GM21390 (cell line): ENCODE measurements at regions not wholly inside any gene's neighbourhood (a gene's known extent, or its start where the extent isn't known, plus 50 kb on each side); places are given as distances from the start of the nearest gene placed in this dataset.
"Not testable (repeated sequence)": the region's sequence is repeated elsewhere in the genome, so short reads cannot be mapped to it uniquely, and the experiment has no call there.

ENCODE experiments used
- ATAC-seq: cut with Tn5 transposase; IDR thresholded peaks from one replicate; pipeline ENCODE4 v1.9.1; 2021; ENCODE audit not compliant: unreplicated experiment

- ATAC-seq, result no peak
Measured at GRCh38 chr12:11446372-11446771, 51.0 kb upstream of the PRB2 start.

GRCh38 chr12:11457996-11458645 is 62.8 kb upstream of the PRB2 start:
- no peak for ATAC-seq

GRCh38 chr12:11460343-11461023 is 65.1 kb upstream of the PRB2 start:
- no peak for ATAC-seq

GRCh38 chr12:11461433-11461832 is 66.1 kb upstream of the PRB2 start:
- ATAC-seq, result no peak

- no peak for ATAC-seq
Measured at GRCh38 chr12:11477110-11477509, 81.7 kb upstream of the PRB2 start.

DNA sequence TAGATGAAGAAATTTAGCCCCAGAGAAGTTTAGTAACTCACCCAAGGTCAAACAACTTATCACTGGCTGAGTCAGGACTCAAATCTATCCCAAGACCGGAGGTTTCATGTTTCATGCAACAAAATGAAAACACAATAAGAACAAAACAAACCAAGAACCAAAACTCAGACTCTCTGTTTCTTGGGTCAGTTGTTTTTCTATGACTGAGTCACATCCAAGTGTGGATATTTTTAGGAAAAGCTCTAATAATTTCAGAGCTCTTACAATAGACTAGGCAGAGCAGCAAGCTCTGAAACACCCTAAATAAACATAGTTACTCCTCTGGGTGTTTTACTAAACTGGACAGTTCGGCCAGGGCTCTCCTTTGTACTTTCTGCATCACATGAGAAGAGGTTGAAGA is 87.6 kb upstream of the PRB2 start:
- no peak for ATAC-seq

GRCh38 chr12:11486623-11487444 is 91.5 kb upstream of the PRB2 start:
- peak; percentile 90 for ATAC-seq

- no peak for ATAC-seq
Measured at GRCh38 chr12:11496157-11496851, 100.9 kb upstream of the PRB2 start.

GRCh38 chr12:11497438-11497837 is 102.1 kb upstream of the PRB2 start:
- ATAC-seq, result no peak

DNA sequence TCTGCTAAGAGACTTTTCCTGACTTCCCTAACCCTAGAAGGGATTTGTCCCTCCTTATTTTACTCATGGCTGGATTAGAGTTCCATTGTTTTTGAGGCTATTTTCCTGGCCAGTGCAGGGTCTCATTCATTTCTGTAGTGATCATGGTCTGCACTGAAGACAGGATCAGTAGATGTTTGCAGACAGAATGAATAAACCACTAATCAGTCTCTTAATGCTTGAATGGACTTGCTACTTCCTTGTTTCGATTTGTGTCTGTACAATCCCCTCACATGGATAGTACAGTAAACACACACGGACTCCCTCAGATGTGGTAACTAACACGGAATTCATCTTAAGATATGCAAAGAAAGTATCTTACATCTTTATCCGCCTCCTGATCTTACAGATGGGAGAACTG is 102.6 kb upstream of the PRB2 start:
- ATAC-seq, result peak; percentile 65

DNA sequence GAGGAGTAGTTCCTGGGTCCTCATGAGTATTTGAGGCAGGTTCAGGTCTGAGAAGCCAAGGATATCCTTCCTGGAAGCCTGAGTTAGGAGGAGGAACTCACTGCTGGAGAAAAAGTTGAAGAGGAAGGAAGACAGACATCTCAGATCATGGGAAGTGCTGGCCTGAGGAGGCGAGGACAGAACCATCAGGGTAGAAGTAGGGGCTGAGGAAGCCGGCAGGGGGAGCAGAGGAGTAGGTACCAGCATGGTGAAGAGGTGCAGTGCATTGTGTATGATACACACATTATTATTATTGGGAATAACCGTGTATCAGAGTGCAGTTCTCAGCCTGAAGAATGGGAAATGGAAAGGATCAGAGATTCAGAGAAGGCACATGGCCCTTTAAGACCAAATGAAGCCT is 103.2 kb upstream of the PRB2 start:
- not testable (repeated sequence) for ATAC-seq

DNA sequence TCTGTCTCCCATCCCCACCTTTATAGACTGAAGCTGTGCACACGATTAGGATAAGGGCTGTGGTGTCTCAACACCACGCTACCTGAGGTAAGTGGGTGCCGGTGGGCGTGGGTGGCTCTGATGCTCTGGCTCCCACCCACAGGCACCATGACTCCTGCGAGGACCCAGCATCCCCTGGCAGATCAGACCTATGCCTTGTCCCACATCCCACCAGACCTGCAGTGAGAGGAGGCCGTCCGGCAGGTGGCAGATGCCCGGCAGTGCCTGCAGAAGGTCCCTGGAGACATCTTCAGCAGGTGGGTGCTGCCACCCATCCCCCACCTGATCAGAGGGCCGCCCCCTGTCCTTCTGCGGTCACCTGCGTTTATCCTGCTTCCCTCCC is 104.4 kb upstream of the PRB2 start:
- no peak for ATAC-seq

DNA sequence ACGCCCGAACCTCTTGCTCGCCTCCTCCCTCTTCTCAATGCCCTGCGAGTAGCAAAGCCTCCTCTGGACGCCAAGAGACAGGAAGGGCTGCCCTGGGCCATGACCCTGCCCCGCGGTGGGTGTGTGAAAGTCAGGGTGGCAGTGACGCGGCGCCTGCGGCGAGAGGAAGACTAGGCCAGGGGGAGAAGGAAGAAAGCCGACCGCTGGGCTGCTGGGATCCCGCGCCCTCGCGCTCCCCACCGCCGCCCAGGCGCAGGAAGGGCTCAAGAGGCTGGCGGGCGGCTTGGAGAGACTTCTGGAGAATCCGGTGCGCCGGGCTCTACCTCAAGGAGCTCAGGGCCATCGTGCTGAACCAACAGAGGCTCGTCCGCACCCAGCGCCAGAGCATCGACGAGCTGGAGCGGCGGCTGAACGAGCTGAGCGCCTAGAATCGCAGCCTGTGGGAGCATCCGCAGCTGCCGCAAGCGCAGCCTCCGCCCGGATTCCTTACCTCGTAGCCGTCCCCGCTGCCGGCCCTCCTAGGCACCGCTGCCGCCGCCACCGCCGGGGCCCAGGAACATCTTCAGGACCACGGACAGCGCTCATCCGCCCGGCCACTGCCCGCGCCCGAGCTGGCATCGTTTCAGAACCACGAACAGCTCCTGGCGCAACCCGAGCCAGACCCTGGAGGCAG is 105.0 kb upstream of the PRB2 start:
- peak; percentile 53 for ATAC-seq

- ATAC-seq, result no peak
Measured at GRCh38 chr12:11500861-11501230, 105.5 kb upstream of the PRB2 start.

- ATAC-seq, result no peak
Measured at GRCh38 chr12:11508699-11509098, 113.3 kb upstream of the PRB2 start.

DNA sequence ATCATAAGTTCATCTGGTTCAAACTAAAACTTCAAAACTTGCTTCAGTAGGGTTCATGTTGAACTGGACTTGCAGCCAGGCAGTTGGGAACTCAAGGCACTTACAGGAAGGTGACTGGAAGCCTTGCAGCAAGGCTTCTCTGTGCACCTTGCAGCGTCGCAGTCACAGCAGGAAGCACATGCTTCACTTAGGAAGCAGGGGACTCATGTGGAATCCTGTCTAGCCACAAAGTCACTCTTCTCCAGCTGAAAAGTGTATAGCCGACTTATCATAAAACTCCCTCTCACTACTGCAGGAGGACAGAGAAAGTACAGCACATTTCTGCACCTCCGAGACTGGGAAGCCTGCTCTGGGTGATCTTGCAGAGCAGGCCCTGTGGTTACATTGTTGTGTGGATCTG is 114.0 kb upstream of the PRB2 start:
- ATAC-seq, result no peak

DNA sequence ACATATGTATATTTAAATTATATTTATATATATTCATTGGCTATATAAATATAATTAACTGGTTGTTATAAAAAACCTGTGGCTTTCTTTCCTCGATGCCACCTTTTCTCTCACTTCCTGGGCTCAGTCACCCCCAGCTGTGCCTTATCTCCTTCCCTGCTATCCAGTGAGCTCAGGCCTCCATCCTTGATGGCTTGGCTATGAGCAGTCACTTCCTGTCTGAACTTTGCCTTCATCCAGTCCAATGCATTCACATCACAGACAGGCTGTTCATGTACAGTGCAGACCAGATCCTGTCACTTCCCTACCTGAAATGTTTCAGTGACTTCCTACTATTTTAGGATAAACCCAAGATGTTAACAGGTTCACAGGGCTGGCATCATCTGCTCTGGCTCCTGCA is 115.3 kb upstream of the PRB2 start:
- no peak for ATAC-seq

DNA sequence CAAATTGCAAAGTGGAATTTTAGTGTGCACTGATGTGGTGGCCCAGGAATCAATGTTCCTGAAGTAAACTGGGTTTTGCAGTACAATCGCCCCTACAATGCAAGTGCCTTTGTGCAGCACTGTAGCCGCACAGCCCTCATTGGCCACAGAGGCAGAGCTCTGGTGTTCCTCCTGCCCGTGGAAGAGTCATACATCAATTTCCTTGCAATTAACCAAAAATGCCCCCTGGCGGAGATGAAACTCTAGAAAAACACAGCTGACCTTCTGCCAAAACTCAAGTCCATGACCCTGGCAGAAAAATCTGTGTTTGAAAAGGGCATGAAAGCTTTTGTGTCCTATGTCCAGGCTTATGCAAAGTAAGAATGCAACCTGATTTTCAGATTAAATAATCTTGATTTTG is 117.9 kb upstream of the PRB2 start:
- no peak for ATAC-seq

GRCh38 chr12:11517080-11517479 is 121.7 kb upstream of the PRB2 start:
- ATAC-seq, result no peak

GRCh38 chr12:11524446-11524845 is 125.0 kb upstream of the ETV6 start:
- no peak for ATAC-seq

DNA sequence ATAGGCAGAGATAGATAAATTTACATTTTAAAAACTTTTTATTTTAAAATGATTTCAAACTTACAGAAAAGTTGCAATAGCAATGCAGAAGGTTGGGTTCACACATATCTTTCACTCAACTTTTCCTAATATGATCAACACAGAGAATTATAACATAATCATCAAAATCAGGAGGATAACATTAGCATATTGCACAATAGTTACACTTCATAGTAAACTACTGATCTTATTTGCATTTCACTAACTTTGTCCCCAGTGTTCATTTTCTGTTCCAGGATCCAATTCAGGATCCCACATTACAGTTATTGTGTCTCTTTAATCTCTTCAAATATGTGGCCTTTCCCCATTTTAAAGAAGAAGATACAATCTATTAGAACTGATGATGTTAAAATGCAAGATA is 115.4 kb upstream of the ETV6 start:
- ATAC-seq, result no peak
